Gastrocnemius medialis (tissue), 4 donors: ENCODE measurements at regions not wholly inside any gene's neighbourhood (a gene's known extent, or its start where the extent isn't known, plus 50 kb on each side); places are given as distances from the start of the nearest gene placed in this dataset.

Source experiments
- ATAC-seq, 2 donors: fragments of 150-250 bp; one replicate each; pipeline ENCODE4 v1.9.1; 2016
- DNase-seq, 2 donors: peaks; one replicate each; pipeline ENCODE4 v3.0.0-alpha.2; 2019
- H3K27ac ChIP-seq, 4 donors: fragments of 200-600 bp; sonication (generic); 1 replicate in 1 of 4; 2 replicates in 3 of 4; pipeline ENCODE4 v1.5.1; 2016 to 2018; ENCODE audit warnings: mild to moderate bottlenecking in 2 of 4, moderate library complexity in 1 of 4
- H3K27me3 ChIP-seq, 3 donors: fragments of 200-600 bp; sonication (generic) in 2 of 3; 1 replicate in 1 of 3; 2 replicates in 2 of 3; pipeline versions ENCODE4 v1.5.1 to v1.6.0; 2016 to 2019; ENCODE audit warnings: mild to moderate bottlenecking in 1 of 3, moderate library complexity in 1 of 3
- H3K36me3 ChIP-seq, 2 donors: fragments of 200-600 bp; sonication (generic) in 1 of 2; one replicate each; pipeline ENCODE4 v1.5.1; 2017 to 2018
- H3K4me1 ChIP-seq, 2 donors: fragments of 200-600 bp; sonication (generic) in 1 of 2; one replicate each; pipeline ENCODE4 v1.5.1; 2016 to 2017; ENCODE audit warnings: mild to moderate bottlenecking in 2 of 2
- H3K4me3 ChIP-seq, 4 donors: fragments of 200-600 bp; sonication (generic) in 3 of 4; 1 replicate in 1 of 4; 2 replicates in 3 of 4; pipeline ENCODE4 v1.5.1; 2016 to 2019; ENCODE audit warnings: mild to moderate bottlenecking in 2 of 4
- H3K9me3 ChIP-seq, 3 donors: fragments of 200-600 bp; sonication (generic) in 2 of 3; 1 replicate in 1 of 3; 2 replicates in 2 of 3; pipeline ENCODE4 v1.5.1; 2016 to 2019
- CTCF ChIP-seq, 5 experiments: fragments of 450-650 bp in 3 of 5; fragments of 200-600 bp in 2 of 5; sonication (generic) in 2 of 5; IDR thresholded peaks in 4 of 5; conservative IDR thresholded peaks in 1 of 5; 1 replicate in 4 of 5; 2 replicates in 1 of 5; pipeline ENCODE4 v1.5.1; 2016 to 2019; ENCODE audit warnings: antibody characterized with exemption in 5 of 5, mild to moderate bottlenecking in 3 of 5, moderate library complexity in 3 of 5
- POLR2A ChIP-seq, 2 donors: fragments of 450-650 bp; IDR thresholded peaks; one replicate each; pipeline ENCODE4 v1.6.1; 2017; ENCODE audit warnings: antibody characterized with exemption in 2 of 2, mild to moderate bottlenecking in 2 of 2, moderate library complexity in 2 of 2
- in situ Hi-C, 4 donors: fragments of 200-750 bp; cut with MboI; loops; one replicate each; pipeline versions ENCODE4 v1.15.0 to v1.8.0; 2017; ENCODE audit warnings: low sequenced_read_pairs in 4 of 4
- intact Hi-C: fragments of 100-400 bp; cut with DNase I; formaldehyde crosslinking; loops from one replicate; pipeline ENCODE4 v1.15.1; 2023; ENCODE audit warnings: low total_unique reads

GRCh38 chr20:48276021-48276342, 490.7 kb upstream of the SULF2 start:
- no peaks in the 10 kb centered on the region for H3K36me3 ChIP-seq
- intact Hi-C loops, result no loop called here
- no peak for TF ChIP-seq CTCF (IDR thresholded peaks at IDR 0.05 in 4 of 5, conservative IDR thresholded peaks at IDR 0.05 in 1 of 5)
- TF ChIP-seq POLR2A (IDR thresholded peaks at IDR 0.05), result no peak
- no peak overlapping the region for H3K4me3 ChIP-seq
- in situ Hi-C loops, result no loop called here
- H3K27ac ChIP-seq, result no peak overlapping the region
- H3K27me3 ChIP-seq, result no peaks in the 10 kb centered on the region
- DNase-seq (no peak), ATAC-seq (no peak)
- H3K9me3 ChIP-seq, result no peaks in the 10 kb centered on the region
- peaks cover 0 to 3% of the 10 kb centered on the region in 2 donors for H3K4me1 ChIP-seq

- DNase-seq (no peak), ATAC-seq (no peak)
- in situ Hi-C loops (no loop called here), intact Hi-C loops (no loop called here)
- no peaks in the 10 kb centered on the region for H3K9me3 ChIP-seq
- no peaks in the 10 kb centered on the region for H3K27me3 ChIP-seq
- H3K4me1 ChIP-seq, result peaks cover 0 to 3% of the 10 kb centered on the region in 2 donors
- H3K36me3 ChIP-seq, result no peaks in the 10 kb centered on the region
- TF ChIP-seq CTCF (IDR thresholded peaks at IDR 0.05 in 4 of 5, conservative IDR thresholded peaks at IDR 0.05 in 1 of 5) (no peak), POLR2A (IDR thresholded peaks at IDR 0.05) (no peak)
- no peak overlapping the region for H3K4me3 ChIP-seq
- H3K27ac ChIP-seq, result no peak overlapping the region
Measured at GRCh38 chr20:48275286-48276020, 490.2 kb upstream of the SULF2 start.

GRCh38 chr20:48273843-48274242, 488.6 kb upstream of the SULF2 start:
- Histone ChIP-seq H3K27me3 (no peaks in the 10 kb centered on the region), H3K36me3 (no peaks in the 10 kb centered on the region), H3K27ac (no peak overlapping the region), H3K4me3 (no peak overlapping the region), H3K4me1 (peaks cover 0 to 3% of the 10 kb centered on the region in 2 donors), H3K9me3 (no peaks in the 10 kb centered on the region)
- in situ Hi-C loops (no loop called here), intact Hi-C loops (no loop called here)
- DNase-seq, result no peak
- TF ChIP-seq POLR2A (IDR thresholded peaks at IDR 0.05) (no peak), CTCF (IDR thresholded peaks at IDR 0.05 in 4 of 5, conservative IDR thresholded peaks at IDR 0.05 in 1 of 5) (no peak)
- no peak for ATAC-seq

GRCh38 chr20:48270885-48271284, 485.6 kb upstream of the SULF2 start:
- DNase-seq (no peak), ATAC-seq (no peak)
- Histone ChIP-seq H3K4me3 (no peak overlapping the region), H3K4me1 (no peaks in the 10 kb centered on the region), H3K36me3 (no peaks in the 10 kb centered on the region), H3K27me3 (no peaks in the 10 kb centered on the region), H3K9me3 (no peaks in the 10 kb centered on the region), H3K27ac (no peak overlapping the region)
- no peak for TF ChIP-seq POLR2A (IDR thresholded peaks at IDR 0.05)
- no peak for TF ChIP-seq CTCF (IDR thresholded peaks at IDR 0.05 in 4 of 5, conservative IDR thresholded peaks at IDR 0.05 in 1 of 5)
- intact Hi-C loops (no loop called here), in situ Hi-C loops (no loop called here)
